Thyroid gland (tissue), 4 donors: ENCODE measurements at regions not wholly inside any gene's neighbourhood (a gene's known extent, or its start where the extent isn't known, plus 50 kb on each side); places are given as distances from the start of the nearest gene placed in this dataset.

Experiments
- CTCF ChIP-seq, 6 experiments: fragments of 200-600 bp in 3 of 6; fragments of 450-650 bp in 3 of 6; sonication (generic) in 3 of 6; IDR thresholded peaks; one replicate each; pipeline ENCODE4 v1.5.1; 2016 to 2019; ENCODE audit warnings: antibody characterized with exemption in 6 of 6, mild to moderate bottlenecking in 2 of 6, inconsistent platforms in 1 of 6, moderate library complexity in 1 of 6
- POLR2A ChIP-seq, 2 donors: fragments of 450-650 bp; IDR thresholded peaks; one replicate each; pipeline ENCODE4 v1.6.1; 2017; ENCODE audit warnings: antibody characterized with exemption in 2 of 2, mild to moderate bottlenecking in 2 of 2, moderate library complexity in 1 of 2

DNA sequence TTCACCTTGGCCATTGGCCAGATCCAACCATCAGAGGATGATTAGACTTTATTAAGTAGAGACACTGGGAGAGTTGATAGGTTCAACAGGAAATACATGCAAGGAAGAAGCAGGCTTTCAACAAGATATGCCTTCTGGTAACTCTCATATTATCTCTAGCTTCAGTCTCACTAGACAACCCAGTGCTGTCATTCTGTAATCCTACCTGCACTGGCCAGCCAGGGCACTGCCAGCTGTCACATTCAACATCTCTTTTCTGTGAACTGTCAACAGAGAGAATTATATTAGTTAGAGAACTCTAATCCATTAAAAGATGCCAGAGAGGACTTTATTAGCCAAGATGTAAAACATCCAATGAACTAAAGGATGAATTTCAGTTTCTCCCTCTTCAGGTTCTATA lies 337.9 kb upstream of the JAG1 start:
- TF ChIP-seq CTCF (IDR thresholded peaks at IDR 0.05) (no peak), POLR2A (IDR thresholded peaks at IDR 0.05) (no peak)
